Panc1 (cell line): ENCODE measurements at regions not wholly inside any gene's neighbourhood (a gene's known extent, or its start where the extent isn't known, plus 50 kb on each side); places are given as distances from the start of the nearest gene placed in this dataset.

Experiments used
- CTCF ChIP-seq: fragments of 450-650 bp; IDR thresholded peaks from 2 replicates; pipeline ENCODE4 v1.5.1; 2017; ENCODE audit warnings: mild to moderate bottlenecking
- POLR2AphosphoS5 ChIP-seq: IDR thresholded peaks from 2 replicates; pipeline ENCODE4 v1.6.1; 2012; ENCODE audit warnings: mild to moderate bottlenecking, low read depth, low read length, moderate library complexity
- REST ChIP-seq, 2 experiments: IDR thresholded peaks; 2 replicates each; pipeline ENCODE4 v1.6.1; 2011 to 2012; ENCODE audit warnings: low read depth in 2 of 2, control low read depth in 1 of 2, low read length in 1 of 2, mild to moderate bottlenecking in 1 of 2, moderate library complexity in 1 of 2; ENCODE audit not compliant: insufficient read depth in 1 of 2

GRCh38 chr13:109602356-109602755 lies 184.0 kb downstream of the IRS2 start:
- TF ChIP-seq POLR2AphosphoS5 (no peak), CTCF (no peak), REST (IDR thresholded peaks at IDR 0.05; ENCODE audit: insufficient read depth in 1 of 2, low read depth in 2 of 2, low read length in 1 of 2) (no peak)
